Activated T-cell treated with anti-CD3 and anti-CD28 coated beads, Interleukin-2, amount 50 U/mL, for 48 hours (primary cell): ENCODE measurements at regions not wholly inside any gene's neighbourhood (a gene's known extent, or its start where the extent isn't known, plus 50 kb on each side); places are given as distances from the start of the nearest gene placed in this dataset.

Experiments
- DNase-seq, 2 experiments: peaks; one replicate each; pipeline ENCODE4 v3.0.0-alpha.2; 2020

- no peak for DNase-seq
Observed at GRCh38 chr6:160899671-160900430, 91.7 kb upstream of the MAP3K4 start.

- DNase-seq: no peak
Observed at GRCh38 chr6:160911949-160912348, 79.6 kb upstream of the MAP3K4 start.

GRCh38 chr6:160912411-160912810 is 79.2 kb upstream of the MAP3K4 start:
- DNase-seq: no peak

GRCh38 chr6:160917572-160917971 is 74.0 kb upstream of the MAP3K4 start:
- no peak for DNase-seq

GRCh38 chr6:160919723-160920440 is 71.7 kb upstream of the MAP3K4 start:
- DNase-seq: no peak

- DNase-seq: no peak
Observed at GRCh38 chr6:160921095-160921494, 70.5 kb upstream of the MAP3K4 start.

GRCh38 chr6:160926281-160927276 is 65.0 kb upstream of the MAP3K4 start:
- DNase-seq: no peak

GRCh38 chr6:160927416-160927815 is 64.2 kb upstream of the MAP3K4 start:
- DNase-seq: no peak

- DNase-seq: no peak
Observed at GRCh38 chr6:160929361-160929760, 62.2 kb upstream of the MAP3K4 start.

GRCh38 chr6:160929831-160930230 is 61.7 kb upstream of the MAP3K4 start:
- no peak for DNase-seq

GRCh38 chr6:160930547-160931377 is 60.8 kb upstream of the MAP3K4 start:
- peak; percentile 75 to 76 for DNase-seq

- no peak for DNase-seq
Observed at GRCh38 chr6:160931378-160932310, 59.9 kb upstream of the MAP3K4 start.

- DNase-seq: no peak
Observed at GRCh38 chr6:160933256-160933655, 58.3 kb upstream of the MAP3K4 start.

- no peak for DNase-seq
Observed at GRCh38 chr6:160934157-160934556, 57.4 kb upstream of the MAP3K4 start.

- DNase-seq: no peak
Observed at GRCh38 chr6:160940197-160940596, 51.4 kb upstream of the MAP3K4 start.
